Nephron progenitor cell (in vitro differentiated cells): ENCODE measurements at regions not wholly inside any gene's neighbourhood (a gene's known extent, or its start where the extent isn't known, plus 50 kb on each side); places are given as distances from the start of the nearest gene placed in this dataset.

Source experiments
- DNase-seq: peaks from one replicate; pipeline ENCODE4 v3.0.0; 2021
- H3K27ac Mint-ChIP-seq: 2 replicates; pipeline ENCODE4 v1.8.0; 2021; ENCODE audit warnings: mild to moderate bottlenecking, moderate library complexity, mixed read lengths
- H3K27me3 Mint-ChIP-seq: 2 replicates; pipeline ENCODE4 v1.8.0; 2021; ENCODE audit warnings: mild to moderate bottlenecking, low read depth, mixed read lengths; ENCODE audit not compliant: poor library complexity
- H3K36me3 Mint-ChIP-seq: 2 replicates; pipeline ENCODE4 v1.8.0; 2021; ENCODE audit warnings: low read depth, mixed read lengths
- H3K4me1 Mint-ChIP-seq: 2 replicates; pipeline ENCODE4 v1.8.0; 2021; ENCODE audit warnings: mixed read lengths
- H3K4me3 Mint-ChIP-seq: 2 replicates; pipeline ENCODE4 v1.8.0; 2021; ENCODE audit warnings: mild to moderate bottlenecking, moderate library complexity, mixed read lengths
- H3K9me3 Mint-ChIP-seq: 2 replicates; pipeline ENCODE4 v1.8.0; 2021; ENCODE audit warnings: mild to moderate bottlenecking, moderate library complexity, mixed read lengths
- CTCF ChIP-seq: fragments of 200-600 bp; sonication (generic); IDR thresholded peaks from 2 replicates; pipeline ENCODE4 v1.5.0; 2021; ENCODE audit warnings: antibody characterized with exemption

DNA sequence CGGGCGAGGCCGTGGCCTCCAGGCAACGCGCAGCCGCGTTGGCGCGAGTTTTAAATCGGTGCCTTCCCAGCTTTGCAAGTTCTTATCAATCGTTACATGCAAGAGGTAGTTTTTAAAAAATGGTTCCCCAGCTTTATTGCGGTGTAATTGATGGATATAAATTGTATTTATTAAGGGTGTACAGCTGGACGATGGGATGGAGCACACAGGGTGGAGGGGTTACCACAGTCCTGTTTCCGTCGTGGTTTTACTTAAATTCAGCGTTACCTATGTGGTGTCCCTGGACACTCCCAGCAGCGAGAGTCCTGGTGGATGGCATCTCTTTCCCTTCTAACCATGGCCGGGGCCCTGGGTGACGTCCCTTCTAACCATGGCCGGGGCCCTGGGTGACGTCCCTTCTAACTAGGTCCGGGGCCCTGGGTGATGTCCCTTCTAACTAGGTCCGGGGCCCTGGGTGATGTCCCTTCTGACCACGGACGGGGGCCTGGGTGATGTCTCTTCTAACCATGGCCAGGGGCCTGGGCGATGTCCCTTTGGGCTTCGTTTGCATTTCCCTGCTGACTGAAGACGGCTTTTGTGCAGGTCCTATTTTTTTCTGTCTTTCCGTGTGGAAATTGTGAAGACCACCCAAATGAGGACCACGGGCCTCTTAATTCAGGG, 97.9 kb downstream of the TNFAIP2 start:
- no peak for TF ChIP-seq CTCF
- Mint-ChIP-seq H3K27ac (no peak overlapping the region), H3K4me3 (peak overlapping the region; percentile 67), H3K27me3 (peaks cover 55% of the 10 kb centered on the region), H3K4me1 (peaks cover 34% of the 10 kb centered on the region), H3K9me3 (no peaks in the 10 kb centered on the region), H3K36me3 (no peaks in the 10 kb centered on the region)
- no peak for DNase-seq

DNA sequence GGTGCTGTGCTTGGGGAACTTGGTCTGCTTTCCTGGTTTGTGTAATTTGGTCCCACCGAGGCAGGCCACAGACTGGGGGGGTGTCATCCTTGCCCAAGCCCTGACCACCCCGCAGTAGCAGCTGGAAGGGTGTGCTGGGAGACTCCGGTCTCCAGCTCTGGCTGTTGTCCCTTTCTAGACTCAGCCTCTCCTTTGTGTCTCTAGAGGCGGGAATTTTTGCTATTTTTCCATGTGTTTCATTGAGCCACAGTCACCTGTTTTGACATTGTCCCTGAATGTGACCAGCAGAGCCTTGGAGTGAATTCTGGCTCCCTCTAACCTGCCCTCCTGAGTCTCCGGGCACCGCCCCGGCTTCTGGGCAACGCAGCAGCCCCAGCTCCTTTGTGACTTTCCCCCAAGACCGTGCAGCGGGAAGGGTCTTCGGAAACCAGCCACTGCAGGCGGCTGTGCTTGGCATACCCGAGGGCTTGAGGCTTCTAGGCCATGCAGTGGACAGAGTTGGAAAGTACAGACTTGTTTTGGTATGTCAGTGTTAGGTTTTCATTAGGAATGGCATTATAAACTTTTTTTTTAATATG, 98.6 kb downstream of the TNFAIP2 start:
- H3K4me1 Mint-ChIP-seq: peaks cover 37% of the 10 kb centered on the region
- no peak overlapping the region for H3K4me3 Mint-ChIP-seq
- H3K9me3 Mint-ChIP-seq: no peaks in the 10 kb centered on the region
- no peak for TF ChIP-seq CTCF
- no peak overlapping the region for H3K27ac Mint-ChIP-seq
- peaks cover 59% of the 10 kb centered on the region for H3K27me3 Mint-ChIP-seq
- no peaks in the 10 kb centered on the region for H3K36me3 Mint-ChIP-seq
- no peak for DNase-seq

- no peaks in the 10 kb centered on the region for H3K9me3 Mint-ChIP-seq
- no peak overlapping the region for H3K4me3 Mint-ChIP-seq
- no peak overlapping the region for H3K27ac Mint-ChIP-seq
- no peak for DNase-seq
- H3K4me1 Mint-ChIP-seq: peaks cover 48% of the 10 kb centered on the region
- peaks cover 59% of the 10 kb centered on the region for H3K27me3 Mint-ChIP-seq
- no peak for TF ChIP-seq CTCF
- no peaks in the 10 kb centered on the region for H3K36me3 Mint-ChIP-seq
Observed at GRCh38 chr14:103223818-103224352, 100.6 kb downstream of the TNFAIP2 start.

- Mint-ChIP-seq H3K4me1 (peaks cover 41% of the 10 kb centered on the region), H3K27ac (no peak overlapping the region), H3K9me3 (no peaks in the 10 kb centered on the region), H3K4me3 (no peak overlapping the region), H3K36me3 (no peaks in the 10 kb centered on the region), H3K27me3 (peaks cover 47% of the 10 kb centered on the region)
- no peak for DNase-seq
- no peak for TF ChIP-seq CTCF
Observed at GRCh38 chr14:103225062-103225461, 101.8 kb downstream of the TNFAIP2 start.

GRCh38 chr14:103225476-103225875, 102.2 kb downstream of the TNFAIP2 start:
- no peak overlapping the region for H3K4me3 Mint-ChIP-seq
- no peak overlapping the region for H3K27ac Mint-ChIP-seq
- H3K4me1 Mint-ChIP-seq: peaks cover 41% of the 10 kb centered on the region
- peaks cover 44% of the 10 kb centered on the region for H3K27me3 Mint-ChIP-seq
- H3K9me3 Mint-ChIP-seq: no peaks in the 10 kb centered on the region
- H3K36me3 Mint-ChIP-seq: no peaks in the 10 kb centered on the region
- DNase-seq: no peak
- TF ChIP-seq CTCF: no peak
